ENCODE measurements at regions not wholly inside any gene's neighbourhood (a gene's known extent, or its start where the extent isn't known, plus 50 kb on each side); places are given as distances from the start of the nearest gene placed in this dataset.

DNA sequence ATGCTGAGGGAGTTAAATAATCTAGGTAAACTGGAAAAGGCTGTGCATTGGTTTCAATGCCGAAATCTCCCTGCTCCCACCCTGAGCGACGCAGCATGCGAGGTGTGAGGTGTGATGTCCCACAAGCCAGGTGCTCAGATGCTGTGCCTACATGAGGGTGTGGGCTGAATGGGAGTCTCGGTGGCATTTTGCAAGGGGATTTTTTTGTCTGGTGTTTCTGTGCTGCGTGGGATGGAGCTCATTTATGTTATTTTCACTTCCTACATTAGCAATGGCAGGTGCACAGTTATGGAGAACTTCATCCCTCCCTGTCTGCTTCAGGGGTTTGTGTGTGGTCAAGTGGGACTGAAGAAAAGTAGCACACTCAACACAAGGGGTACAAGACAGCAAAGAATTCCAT, 110.2 kb upstream of the CCDC68 start:
- Histone ChIP-seq H3K36me3 (ENCODE audit: low read depth) (no peaks in the 10 kb centered on the region), H3K4me1 (ENCODE audit: low read depth) (no peaks in the 10 kb centered on the region), H3K9me3 (no peaks in the 10 kb centered on the region), H3K4me3 (no peak overlapping the region)
- DNase-seq (no peak), ATAC-seq (peak; percentile 20)
- TF ChIP-seq, protein P1, sequence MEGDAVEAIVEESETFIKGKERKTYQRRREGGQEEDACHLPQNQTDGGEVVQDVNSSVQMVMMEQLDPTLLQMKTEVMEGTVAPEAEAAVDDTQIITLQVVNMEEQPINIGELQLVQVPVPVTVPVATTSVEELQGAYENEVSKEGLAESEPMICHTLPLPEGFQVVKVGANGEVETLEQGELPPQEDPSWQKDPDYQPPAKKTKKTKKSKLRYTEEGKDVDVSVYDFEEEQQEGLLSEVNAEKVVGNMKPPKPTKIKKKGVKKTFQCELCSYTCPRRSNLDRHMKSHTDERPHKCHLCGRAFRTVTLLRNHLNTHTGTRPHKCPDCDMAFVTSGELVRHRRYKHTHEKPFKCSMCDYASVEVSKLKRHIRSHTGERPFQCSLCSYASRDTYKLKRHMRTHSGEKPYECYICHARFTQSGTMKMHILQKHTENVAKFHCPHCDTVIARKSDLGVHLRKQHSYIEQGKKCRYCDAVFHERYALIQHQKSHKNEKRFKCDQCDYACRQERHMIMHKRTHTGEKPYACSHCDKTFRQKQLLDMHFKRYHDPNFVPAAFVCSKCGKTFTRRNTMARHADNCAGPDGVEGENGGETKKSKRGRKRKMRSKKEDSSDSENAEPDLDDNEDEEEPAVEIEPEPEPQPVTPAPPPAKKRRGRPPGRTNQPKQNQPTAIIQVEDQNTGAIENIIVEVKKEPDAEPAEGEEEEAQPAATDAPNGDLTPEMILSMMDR (IDR thresholded peaks at IDR 0.05) = no peak
- intact Hi-C loops (cut with DNase I, micrococcal nuclease) = no loop called here

DNA sequence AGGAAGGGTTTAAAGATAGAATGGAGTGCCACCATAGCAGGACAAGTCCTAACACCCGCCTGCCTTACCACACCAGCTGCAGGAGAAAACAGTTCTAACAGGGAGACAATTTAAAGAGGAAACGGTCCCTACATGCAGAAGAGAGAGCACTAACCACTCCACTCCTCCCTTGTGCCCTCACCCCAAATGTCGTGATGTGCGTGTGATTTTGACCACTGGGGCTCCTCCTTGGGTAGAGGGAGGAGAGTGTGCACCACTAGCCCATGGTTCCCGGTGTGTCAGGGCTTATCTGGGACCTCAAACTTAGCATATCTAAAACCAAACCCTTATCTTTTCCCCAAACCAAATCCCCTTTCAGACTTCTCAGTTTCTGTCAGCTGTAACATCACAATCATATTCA, 105.5 kb upstream of the CCDC68 start:
- DNase-seq = no peak
- H3K9me3 ChIP-seq = no peaks in the 10 kb centered on the region
- intact Hi-C loops (cut with DNase I, micrococcal nuclease) = no loop called here
- no peak for ATAC-seq
- H3K4me3 ChIP-seq = no peak overlapping the region
- H3K36me3 ChIP-seq (ENCODE audit: low read depth) = no peaks in the 10 kb centered on the region
- H3K4me1 ChIP-seq (ENCODE audit: low read depth) = no peaks in the 10 kb centered on the region
- TF ChIP-seq, protein P1 (IDR thresholded peaks at IDR 0.05) = no peak

DNA sequence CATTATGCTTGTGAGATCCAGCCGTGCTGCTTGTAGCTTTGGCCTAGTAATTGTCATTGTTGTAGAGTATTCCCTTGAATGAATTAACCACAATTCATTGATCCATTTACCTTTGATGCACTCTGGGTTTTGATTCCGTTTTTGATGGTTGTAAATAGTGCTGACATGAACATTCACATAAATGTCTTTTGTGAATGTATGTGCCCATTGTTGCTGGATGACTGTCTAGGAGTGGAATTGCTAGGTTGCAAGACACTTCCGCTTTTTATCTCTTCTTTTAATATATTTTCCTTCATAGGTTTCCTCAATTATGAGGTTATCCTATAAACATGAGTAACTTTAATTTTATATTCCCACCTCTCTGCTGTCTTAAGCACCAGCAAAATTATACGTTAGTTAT, 104.8 kb upstream of the CCDC68 start:
- TF ChIP-seq, protein P1 (IDR thresholded peaks at IDR 0.05) = no peak
- intact Hi-C loops (cut with DNase I, micrococcal nuclease) = no loop called here

DNA sequence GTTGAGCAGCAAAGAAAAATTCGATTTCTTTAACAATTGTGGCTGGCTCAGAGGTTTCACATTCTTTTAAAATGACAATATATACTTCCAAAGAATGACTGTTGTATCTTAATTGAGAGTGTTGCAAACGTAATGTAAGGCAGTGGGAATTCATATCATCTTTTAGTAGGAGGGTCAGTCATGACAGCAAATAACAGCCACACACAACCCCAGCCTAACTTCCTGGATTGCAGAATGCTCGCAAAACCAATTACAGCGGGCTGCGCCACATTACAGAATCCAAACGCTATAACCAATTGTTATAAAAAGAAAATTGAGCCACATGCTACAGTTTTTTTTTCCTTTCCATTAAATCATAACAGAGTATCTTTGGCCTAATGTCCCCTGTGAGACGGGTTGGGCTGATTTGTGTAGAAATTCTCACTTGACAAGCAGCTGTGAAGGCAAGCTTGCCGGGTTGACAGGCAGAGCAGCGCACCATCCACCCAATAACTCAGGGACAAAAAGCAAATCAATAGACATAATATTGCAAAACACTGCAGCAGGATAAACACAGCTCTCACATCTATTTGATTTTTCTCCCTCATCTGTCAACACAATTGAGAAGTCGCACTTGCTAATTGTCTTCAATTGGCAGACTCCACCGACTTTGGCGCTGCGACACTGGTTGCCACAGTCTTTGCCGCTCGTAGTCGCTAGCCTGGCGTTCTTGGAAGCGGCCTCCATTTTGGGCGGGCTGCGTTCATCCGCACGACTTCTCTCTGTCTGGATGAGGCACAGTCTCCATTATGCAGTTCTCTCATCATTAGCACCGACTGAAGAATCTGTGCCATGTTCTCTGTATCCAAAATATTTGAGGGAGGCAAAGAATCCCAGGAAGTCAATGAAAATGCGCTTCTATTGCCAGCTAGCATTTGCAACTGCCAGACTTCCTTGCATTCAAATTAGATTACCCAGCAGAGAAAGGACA, 95.0 kb upstream of the CCDC68 start:
- Histone ChIP-seq H3K36me3 (ENCODE audit: low read depth) (no peaks in the 10 kb centered on the region), H3K4me1 (ENCODE audit: low read depth) (no peaks in the 10 kb centered on the region), H3K4me3 (no peak overlapping the region), H3K9me3 (no peaks in the 10 kb centered on the region)
- TF ChIP-seq, protein P1 (IDR thresholded peaks at IDR 0.05) = no peak
- intact Hi-C loops (cut with DNase I, micrococcal nuclease) = no loop called here
- ATAC-seq = no peak
- no peak for DNase-seq

More for the DNA sequence above, 104.8 kb upstream of the CCDC68 start:
- ATAC-seq (no peak), DNase-seq (no peak)
- H3K4me1 ChIP-seq (ENCODE audit: low read depth) = no peaks in the 10 kb centered on the region
- no peak overlapping the region for H3K4me3 ChIP-seq
- H3K9me3 ChIP-seq = no peaks in the 10 kb centered on the region
- no peaks in the 10 kb centered on the region for H3K36me3 ChIP-seq (ENCODE audit: low read depth)

DNA sequence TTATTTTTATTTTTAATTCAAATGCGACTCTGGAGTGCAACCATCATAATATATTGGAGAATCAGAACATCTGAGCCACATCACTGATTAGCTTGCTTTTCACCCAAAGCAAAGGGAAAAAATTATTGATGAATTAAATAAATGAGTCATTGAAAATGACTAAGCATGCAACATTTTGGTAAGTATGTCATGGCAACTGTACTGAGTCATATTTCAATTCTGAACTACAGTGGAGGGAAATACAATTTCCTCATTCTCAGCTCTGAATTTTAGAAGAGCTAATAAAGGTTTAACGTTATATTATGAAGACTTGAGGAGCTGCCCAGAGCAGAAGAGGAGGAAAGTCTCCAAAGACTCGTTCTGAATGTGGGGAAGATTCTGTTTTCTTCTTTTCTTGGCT, 89.6 kb upstream of the CCDC68 start:
- intact Hi-C loops (cut with DNase I, micrococcal nuclease) = no loop called here
- TF ChIP-seq, protein P1 (IDR thresholded peaks at IDR 0.05) = no peak
- H3K4me3 ChIP-seq = no peak overlapping the region
- no peaks in the 10 kb centered on the region for H3K36me3 ChIP-seq (ENCODE audit: low read depth)
- H3K9me3 ChIP-seq = no peaks in the 10 kb centered on the region
- DNase-seq (no peak), ATAC-seq (no peak)
- H3K4me1 ChIP-seq (ENCODE audit: low read depth) = no peaks in the 10 kb centered on the region

Measured in mucosa of descending colon (tissue), 3 donors.